GM23338 (cell line): ENCODE measurements at regions not wholly inside any gene's neighbourhood (a gene's known extent, or its start where the extent isn't known, plus 50 kb on each side); places are given as distances from the start of the nearest gene placed in this dataset.

Experiments used
- ATAC-seq: fragments of 200-7000 bp; cut with Tn5 transposase; 3 replicates; pipeline ENCODE4 v1.9.1; 2020
- DNase-seq: peaks from one replicate; pipeline ENCODE4 v3.0.0-alpha.2; 2015; ENCODE audit warnings: low spot score
- H2AFZ ChIP-seq: fragments of 200-600 bp; sonication (generic); 2 replicates; pipeline ENCODE4 v1.8.0; 2016; ENCODE audit warnings: antibody characterized with exemption, mild to moderate bottlenecking, moderate library complexity
- H3F3A ChIP-seq: fragments of 200-600 bp; sonication (generic); replicated peaks from 2 replicates; pipeline ENCODE4 v1.8.0; 2017; ENCODE audit warnings: antibody characterized with exemption, mixed run types, low read depth
- H3K27ac ChIP-seq: fragments of 200-600 bp; sonication (generic); 2 replicates; pipeline ENCODE4 v1.6.1; 2016; ENCODE audit warnings: low read depth
- H3K27me3 ChIP-seq: fragments of 200-600 bp; sonication (generic); 2 replicates; pipeline ENCODE4 v1.8.0; 2016; ENCODE audit warnings: mild to moderate bottlenecking, mixed run types, moderate library complexity; ENCODE audit not compliant: insufficient read depth
- H3K36me3 ChIP-seq: fragments of 200-600 bp; sonication (generic); 2 replicates; pipeline ENCODE4 v1.8.0; 2016; ENCODE audit warnings: mild to moderate bottlenecking; ENCODE audit not compliant: insufficient read depth
- H3K4me1 ChIP-seq: fragments of 200-600 bp; sonication (generic); 2 replicates; pipeline ENCODE4 v1.8.0; 2016; ENCODE audit warnings: mild to moderate bottlenecking, moderate library complexity; ENCODE audit not compliant: insufficient read depth
- H3K4me2 ChIP-seq: fragments of 200-600 bp; sonication (generic); 2 replicates; pipeline ENCODE4 v1.7.1; 2017; ENCODE audit warnings: mixed run types
- H3K4me3 ChIP-seq: fragments of 200-600 bp; sonication (generic); 2 replicates; pipeline ENCODE4 v1.6.1; 2016; ENCODE audit warnings: mixed run types
- H3K79me2 ChIP-seq: fragments of 200-600 bp; sonication (generic); replicated peaks from 2 replicates; pipeline ENCODE4 v1.8.0; 2017; ENCODE audit warnings: mild to moderate bottlenecking; ENCODE audit not compliant: insufficient read depth
- H3K9me2 ChIP-seq: fragments of 200-600 bp; sonication (generic); 2 replicates; pipeline ENCODE4 v1.8.0; 2017; ENCODE audit not compliant: insufficient read depth
- H4K20me1 ChIP-seq: fragments of 200-600 bp; sonication (generic); replicated peaks from 2 replicates; pipeline ENCODE4 v1.8.0; 2017; ENCODE audit warnings: mild to moderate bottlenecking; ENCODE audit not compliant: insufficient read depth
- H3K27ac Mint-ChIP-seq: 2 replicates; pipeline ENCODE4 v1.8.0; 2020; ENCODE audit warnings: inconsistent platforms, mild to moderate bottlenecking, moderate library complexity, mixed read lengths
- H3K27me3 Mint-ChIP-seq: 3 replicates; pipeline ENCODE4 v1.8.0; 2022; ENCODE audit warnings: low read depth, mild to moderate bottlenecking, moderate library complexity, mixed read lengths, inconsistent platforms; ENCODE audit not compliant: insufficient read depth, poor library complexity
- H3K36me3 Mint-ChIP-seq: 3 replicates; pipeline ENCODE4 v1.8.0; 2021; ENCODE audit warnings: low read depth, mild to moderate bottlenecking, inconsistent platforms, moderate library complexity, mixed read lengths
- H3K4me1 Mint-ChIP-seq: 3 replicates; pipeline ENCODE4 v1.8.0; 2020; ENCODE audit warnings: mild to moderate bottlenecking, inconsistent platforms, mixed read lengths
- H3K4me3 Mint-ChIP-seq: 3 replicates; pipeline ENCODE4 v1.8.0; 2021; ENCODE audit warnings: moderate library complexity, mild to moderate bottlenecking, inconsistent platforms, mixed read lengths
- H3K9me3 Mint-ChIP-seq: 3 replicates; pipeline ENCODE4 v1.8.0; 2020; ENCODE audit warnings: moderate library complexity, mild to moderate bottlenecking, inconsistent platforms, mixed read lengths
- CREB1 ChIP-seq: fragments of 250-450 bp; sonication (Bioruptor Pico); IDR thresholded peaks from 2 replicates; pipeline ENCODE4 v1.5.0; 2020; ENCODE audit warnings: low read depth, mild to moderate bottlenecking, moderate library complexity
- CTCF ChIP-seq, 2 experiments: fragments of 200-600 bp in 1 of 2; sonication (generic) in 1 of 2; conservative IDR thresholded peaks; 2 replicates each; pipeline versions ENCODE4 v1.5.1 to v1.6.1; 2016 to 2017; ENCODE audit warnings: antibody characterized with exemption in 2 of 2, low read depth in 2 of 2, mild to moderate bottlenecking in 2 of 2, moderate library complexity in 1 of 2
- EZH2phosphoT487 ChIP-seq: fragments of 200-600 bp; sonication (generic); IDR thresholded peaks from one replicate; pipeline ENCODE4 v1.8.1; 2018; ENCODE audit warnings: antibody characterized with exemption; ENCODE audit not compliant: unreplicated experiment
- JUNB ChIP-seq: IDR thresholded peaks from one replicate; pipeline ENCODE4 v1.6.1; 2016; ENCODE audit warnings: antibody characterized with exemption; ENCODE audit not compliant: unreplicated experiment
- NANOG ChIP-seq: IDR thresholded peaks from 2 replicates; pipeline ENCODE4 v1.6.1; 2016; ENCODE audit warnings: antibody characterized with exemption, borderline replicate concordance
- POLR2AphosphoS5 ChIP-seq: IDR thresholded peaks from 2 replicates; pipeline ENCODE4 v1.6.1; 2016; ENCODE audit warnings: antibody characterized with exemption, low read depth
- REST ChIP-seq: IDR thresholded peaks from one replicate; pipeline ENCODE4 v1.6.1; 2018; ENCODE audit warnings: antibody characterized with exemption; ENCODE audit not compliant: unreplicated experiment
- STAT1 ChIP-seq: IDR thresholded peaks from one replicate; pipeline ENCODE4 v1.6.1; 2016; ENCODE audit warnings: antibody characterized with exemption; ENCODE audit not compliant: unreplicated experiment
- ZNF331 ChIP-seq: fragments of 250-450 bp; sonication (Bioruptor Pico); IDR thresholded peaks from 2 replicates; pipeline ENCODE4 v1.5.0; 2020; ENCODE audit warnings: low read depth, mild to moderate bottlenecking, moderate library complexity
- ZNF462 ChIP-seq: fragments of 250-450 bp; sonication (Bioruptor Pico); IDR thresholded peaks from 2 replicates; pipeline ENCODE4 v1.5.0; 2020; ENCODE audit warnings: mild to moderate bottlenecking, moderate library complexity

- TF ChIP-seq ZNF462 (CRISPR knock-in tag) = no peak
Measured at GRCh38 chr2:81942136-81942680, 1637.7 kb upstream of the LRRTM1 start (continued).

GRCh38 chr2:81940266-81940955 is 1635.9 kb upstream of the LRRTM1 start:
- H3K4me3 ChIP-seq = no peak overlapping the region
- no peaks in the 10 kb centered on the region for H3K79me2 ChIP-seq
- Mint-ChIP-seq H3K4me1 (peaks cover 3% of the 10 kb centered on the region; the same call in 1 of the 3 replicates), H3K36me3 (no peaks in the 10 kb centered on the region), H3K9me3 (0 out of 3 replicates have a peak, but pooled peaks cover 1% of the 10 kb centered on the region), H3K27ac (no peak overlapping the region), H3K4me3 (no peak overlapping the region), H3K27me3 (peaks cover 2% of the 10 kb centered on the region)
- peaks cover 6% of the 10 kb centered on the region; the same call in 1 of the 2 replicates for H3K4me1 ChIP-seq
- H3K27ac ChIP-seq = no peak overlapping the region
- ATAC-seq (no peak), DNase-seq (no peak)
- no peaks in the 10 kb centered on the region for H3K27me3 ChIP-seq
- no peaks in the 10 kb centered on the region for H3K36me3 ChIP-seq
- H3K4me2 ChIP-seq = no peak overlapping the region
- H4K20me1 ChIP-seq = no peaks in the 10 kb centered on the region
- no peaks in the 10 kb centered on the region for H3K9me2 ChIP-seq
- H3F3A ChIP-seq = no peaks in the 10 kb centered on the region
- H2AFZ ChIP-seq = no peak overlapping the region; the same call in 1 of the 2 replicates
- TF ChIP-seq CREB1 (CRISPR knock-in tag) (no peak), JUNB (no peak), NANOG (no peak), STAT1 (no peak), ZNF331 (CRISPR knock-in tag) (no peak), REST (no peak), POLR2AphosphoS5 (no peak), CTCF (conservative IDR thresholded peaks at IDR 0.05; ENCODE audit: low read depth in 2 of 2) (no peak), EZH2phosphoT487 (no peak)
